ENCODE measurements at regions not wholly inside any gene's neighbourhood (a gene's known extent, or its start where the extent isn't known, plus 50 kb on each side); places are given as distances from the start of the nearest gene placed in this dataset.

- DNase-seq = no peak
Observed at GRCh38 chr5:93096561-93096960, 484.5 kb downstream of the NR2F1-AS1 start.

GRCh38 chr5:93092349-93093105 lies 488.5 kb downstream of the NR2F1-AS1 start:
- DNase-seq = no peak

- no peak for DNase-seq
Observed at GRCh38 chr5:93090698-93091097, 490.3 kb downstream of the NR2F1-AS1 start.

GRCh38 chr5:93088592-93089389 lies 492.2 kb downstream of the NR2F1-AS1 start:
- DNase-seq = no peak

- DNase-seq = no peak
Observed at GRCh38 chr5:93087326-93087725, 493.7 kb downstream of the NR2F1-AS1 start.

- DNase-seq = no peak
Observed at GRCh38 chr5:93082981-93083380, 498.0 kb downstream of the NR2F1-AS1 start.

GRCh38 chr5:93079046-93079445 lies 502.0 kb downstream of the NR2F1-AS1 start:
- no peak for DNase-seq

- no peak for DNase-seq
Observed at GRCh38 chr5:93078082-93079038, 502.7 kb downstream of the NR2F1-AS1 start.

- no peak for DNase-seq
Observed at GRCh38 chr5:93076566-93076965, 504.5 kb downstream of the NR2F1-AS1 start.

GRCh38 chr5:93076096-93076495 lies 504.9 kb downstream of the NR2F1-AS1 start:
- no peak for DNase-seq

GRCh38 chr5:93073547-93073946 lies 507.5 kb downstream of the NR2F1-AS1 start:
- no peak for DNase-seq

GRCh38 chr5:93072831-93073459 lies 508.1 kb downstream of the NR2F1-AS1 start:
- no peak for DNase-seq

- no peak for DNase-seq
Observed at GRCh38 chr5:93071710-93072109, 509.3 kb downstream of the NR2F1-AS1 start.

- DNase-seq = no peak
Observed at GRCh38 chr5:93070938-93071337, 510.1 kb downstream of the NR2F1-AS1 start.

GRCh38 chr5:93069276-93069675 lies 511.7 kb downstream of the NR2F1-AS1 start:
- no peak for DNase-seq

- no peak for DNase-seq
Observed at GRCh38 chr5:93062548-93062947, 518.5 kb downstream of the NR2F1-AS1 start.

GRCh38 chr5:93058309-93058708 lies 522.7 kb downstream of the NR2F1-AS1 start:
- DNase-seq = no peak

GRCh38 chr5:93057311-93057710 lies 523.7 kb downstream of the NR2F1-AS1 start:
- no peak for DNase-seq

- DNase-seq = no peak
Observed at GRCh38 chr5:93055971-93056370, 525.0 kb downstream of the NR2F1-AS1 start.

- DNase-seq = no peak
Observed at GRCh38 chr5:93055561-93055960, 525.5 kb downstream of the NR2F1-AS1 start.

- no peak for DNase-seq
Observed at GRCh38 chr5:93054424-93055163, 526.4 kb downstream of the NR2F1-AS1 start.

GRCh38 chr5:93053825-93054224 lies 527.2 kb downstream of the NR2F1-AS1 start:
- no peak for DNase-seq

Data from stimulated activated CD4-positive, alpha-beta T cell treated with anti-CD3 and anti-CD28 coated beads, Interleukin-4, amount 100 ng/mL, for 24 hours (primary cell).